ENCODE measurements at regions not wholly inside any gene's neighbourhood (a gene's known extent, or its start where the extent isn't known, plus 50 kb on each side); places are given as distances from the start of the nearest gene placed in this dataset.

- no peak for TF ChIP-seq CTCF (IDR thresholded peaks at IDR 0.05)
- no peak for TF ChIP-seq POLR2A (IDR thresholded peaks at IDR 0.05; ENCODE audit: low read depth)
- no peak for TF ChIP-seq EP300 (IDR thresholded peaks at IDR 0.05)
- TF ChIP-seq POLR2AphosphoS5 (IDR thresholded peaks at IDR 0.05): no peak
Measured at GRCh38 chr5:103375350-103375749, 116.8 kb downstream of the MACIR start.

Measured in esophagus muscularis mucosa (tissue), 4 donors.